GM12891 (cell line): ENCODE measurements at regions not wholly inside any gene's neighbourhood (a gene's known extent, or its start where the extent isn't known, plus 50 kb on each side); places are given as distances from the start of the nearest gene placed in this dataset.

Source experiments
- POLR2A ChIP-seq: IDR thresholded peaks from 2 replicates; pipeline ENCODE4 v1.6.1; 2011; ENCODE audit warnings: low read depth, low read length, control low read depth
- POLR2AphosphoS5 ChIP-seq: IDR thresholded peaks from 2 replicates; pipeline ENCODE4 v1.6.1; 2011; ENCODE audit warnings: low read depth, low read length, control low read depth
- SPI1 ChIP-seq: IDR thresholded peaks from 2 replicates; pipeline ENCODE4 v1.6.1; 2011; ENCODE audit warnings: low read depth, low read length, control low read depth
- TAF1 ChIP-seq: IDR thresholded peaks from 2 replicates; pipeline ENCODE4 v1.6.1; 2011; ENCODE audit warnings: low read depth, low read length, control low read depth

DNA sequence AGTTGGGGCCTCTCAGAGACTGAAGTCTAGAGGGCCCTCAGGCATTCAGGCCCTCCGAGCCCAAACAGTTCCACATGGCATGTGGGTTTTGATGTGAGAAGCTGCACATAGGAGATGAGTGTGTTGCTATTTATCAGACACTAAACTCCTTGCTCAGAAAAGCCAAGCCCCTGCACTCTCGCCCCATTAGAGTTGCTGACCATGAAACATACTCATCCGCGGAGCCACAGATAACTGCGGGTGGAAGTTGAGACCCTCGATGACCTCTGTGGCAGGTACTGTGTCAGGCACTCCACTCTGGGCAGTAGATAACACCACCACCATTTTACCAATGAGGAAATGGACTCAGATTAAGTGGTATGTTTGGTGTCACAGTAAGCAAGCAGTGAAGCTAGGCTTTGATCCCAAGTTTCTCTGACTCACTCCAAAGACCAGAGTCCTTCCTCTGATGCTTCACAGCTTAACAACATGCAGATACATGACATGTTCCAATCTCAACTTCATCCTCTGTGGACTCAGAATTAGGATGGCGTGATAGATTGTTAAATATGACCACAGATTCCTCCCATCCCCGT is 202.1 kb downstream of the ADAMTS15 start:
- TF ChIP-seq POLR2A (no peak), POLR2AphosphoS5 (no peak), TAF1 (no peak), SPI1 (no peak)
